B cell (primary cell): ENCODE measurements at regions not wholly inside any gene's neighbourhood (a gene's known extent, or its start where the extent isn't known, plus 50 kb on each side); places are given as distances from the start of the nearest gene placed in this dataset.

Source experiments
- ATAC-seq: fragments of 200-7000 bp; cut with Tn5 transposase; one replicate; pipeline ENCODE4 v1.10.0; 2021; ENCODE audit warnings: low read depth, mild to moderate bottlenecking, moderate number of reproducible peaks, moderate library complexity
- CTCF ChIA-PET: fragments of 350-600 bp; sonication (Branson Sonifier 250); formaldehyde crosslinking; loops from one replicate; lab custom pipeline; 2021; ENCODE audit warnings: antibody characterized with exemption, inconsistent platforms; lab: Charles Lee
- POLR2A ChIA-PET: fragments of 350-600 bp; sonication (Branson Sonifier 250); formaldehyde crosslinking; loops from one replicate; lab custom pipeline; 2021; ENCODE audit warnings: antibody characterized with exemption; lab: Charles Lee
- DNase-seq: peaks from one replicate; pipeline ENCODE4 v3.0.0; 2013
- H2AFZ ChIP-seq: 2 replicates; pipeline ENCODE4 v1.6.1; 2012; ENCODE audit warnings: mild to moderate bottlenecking, low read depth, low read length; ENCODE audit not compliant: insufficient read depth, poor library complexity, severe bottlenecking
- H3K27ac ChIP-seq, 2 donors: 1 replicate in 1 of 2; 2 replicates in 1 of 2; pipeline ENCODE4 v1.5.1; 2012 to 2013; ENCODE audit warnings: low read length in 2 of 2, mild to moderate bottlenecking in 2 of 2, moderate library complexity in 1 of 2
- H3K27me3 ChIP-seq, 4 experiments: fragments of 200-600 bp in 1 of 4; sonication (generic) in 1 of 4; replicated peaks in 1 of 4; 1 replicate in 2 of 4; 2 replicates in 2 of 4; pipeline versions ENCODE4 v1.6.1 to v1.7.0; 2013 to 2016; ENCODE audit warnings: low read length in 3 of 4, mild to moderate bottlenecking in 2 of 4, mixed read lengths in 1 of 4, moderate library complexity in 1 of 4; ENCODE audit not compliant: insufficient read depth in 4 of 4, control insufficient read depth in 3 of 4; ENCODE audit errors: control extremely low read depth in 1 of 4
- H3K36me3 ChIP-seq, 2 experiments: replicated peaks in 1 of 2; 1 replicate in 1 of 2; 2 replicates in 1 of 2; pipeline versions ENCODE4 v1.6.1 to v1.7.1; 2013; ENCODE audit warnings: low read length in 1 of 2; ENCODE audit not compliant: insufficient read depth in 2 of 2, control insufficient read depth in 1 of 2; ENCODE audit errors: control extremely low read depth in 1 of 2, extremely low read depth in 1 of 2
- H3K4me1 ChIP-seq, 2 donors: fragments of 200-600 bp in 1 of 2; sonication (generic) in 1 of 2; 1 replicate in 1 of 2; 2 replicates in 1 of 2; pipeline versions ENCODE4 v1.5.1 to v1.6.1; 2013 to 2017; ENCODE audit warnings: low read length in 2 of 2; ENCODE audit not compliant: control insufficient read depth in 2 of 2, insufficient read depth in 2 of 2
- H3K4me2 ChIP-seq: replicated peaks from 2 replicates; pipeline ENCODE3; 2012; ENCODE audit warnings: mild to moderate bottlenecking, low read depth, low read length; ENCODE audit not compliant: poor library complexity, severe bottlenecking
- H3K4me3 ChIP-seq, 5 experiments: fragments of 200-600 bp in 1 of 5; sonication (generic) in 1 of 5; 1 replicate in 3 of 5; 2 replicates in 2 of 5; pipeline versions ENCODE4 v1.5.1 to v1.7.0; 2011 to 2016; ENCODE audit warnings: low read length in 4 of 5, mild to moderate bottlenecking in 4 of 5, low read depth in 2 of 5, control low read depth in 1 of 5, moderate library complexity in 1 of 5; ENCODE audit not compliant: insufficient read depth in 1 of 5; ENCODE audit errors: control extremely low read depth in 1 of 5, extremely low read depth in 1 of 5
- H3K79me2 ChIP-seq: fragments of 200-600 bp; sonication (generic); one replicate; pipeline ENCODE4 v1.6.0; 2016; ENCODE audit warnings: low read length; ENCODE audit not compliant: control insufficient read depth, insufficient read depth
- H3K9ac ChIP-seq: fragments of 200-600 bp; sonication (generic); 2 replicates; pipeline ENCODE4 v1.6.1; 2017; ENCODE audit warnings: mild to moderate bottlenecking, low read length, moderate library complexity
- H3K9me3 ChIP-seq, 3 donors: one replicate each; pipeline versions ENCODE4 v1.6.1 to v1.7.1; 2013; ENCODE audit warnings: low read length in 2 of 3; ENCODE audit not compliant: control insufficient read depth in 2 of 3, insufficient read depth in 1 of 3; ENCODE audit errors: control extremely low read depth in 1 of 3
- H4K20me1 ChIP-seq: 2 replicates; pipeline ENCODE4 v1.6.0; 2012; ENCODE audit warnings: mild to moderate bottlenecking, low read length; ENCODE audit not compliant: insufficient read depth, control insufficient read depth, poor library complexity, severe bottlenecking
- H3K27ac Mint-ChIP-seq: one replicate; pipeline ENCODE4 v1.8.0; 2021; ENCODE audit warnings: mixed read lengths
- H3K27me3 Mint-ChIP-seq: one replicate; pipeline ENCODE4 v1.8.0; 2021; ENCODE audit warnings: mixed read lengths
- H3K4me1 Mint-ChIP-seq: one replicate; pipeline ENCODE4 v1.8.0; 2021; ENCODE audit warnings: mixed read lengths
- H3K4me3 Mint-ChIP-seq: one replicate; pipeline ENCODE4 v1.8.0; 2021; ENCODE audit warnings: mixed read lengths
- H3K9me3 Mint-ChIP-seq: one replicate; pipeline ENCODE4 v1.8.0; 2022; ENCODE audit warnings: mixed read lengths; ENCODE audit not compliant: insufficient read depth
- CTCF ChIP-seq: fragments of 200-600 bp; IDR thresholded peaks from one replicate; pipeline ENCODE4 v1.8.0; 2022; ENCODE audit warnings: antibody characterized with exemption, mild to moderate bottlenecking
- EZH2 ChIP-seq: IDR thresholded peaks from 2 replicates; pipeline ENCODE4 v1.6.1; 2012; ENCODE audit warnings: borderline replicate concordance, low read depth, mild to moderate bottlenecking, moderate library complexity, low read length; ENCODE audit not compliant: insufficient read depth, poor library complexity, severe bottlenecking
- WGBS: methylation state at CpG from one replicate; pipeline ENCODE4 v1.1.5; 2013; ENCODE audit warnings: missing lambda C conversion rate; ENCODE audit not compliant: insufficient coverage; 5-methylcytosine and 5-hydroxymethylcytosine counted together
- intact Hi-C: fragments of 100-400 bp; cut with micrococcal nuclease; formaldehyde crosslinking; loops from one replicate; pipeline ENCODE4 v1.10.0; 2022

- Histone ChIP-seq H4K20me1 (no peaks in the 10 kb centered on the region), H3K4me1 (no peaks in the 10 kb centered on the region), H3K27me3 (no peaks in the 10 kb centered on the region), H3K9me3 (peaks cover 0 to 3% (median 0%) of the 10 kb centered on the region in 3 donors), H3K4me3 (no peak overlapping the region), H3K4me2 (no peak overlapping the region), H3K79me2 (no peaks in the 10 kb centered on the region), H3K36me3 (no peaks in the 10 kb centered on the region), H3K27ac (no peak overlapping the region), H2AFZ (no peak overlapping the region), H3K9ac (no peak overlapping the region)
- DNase-seq (no peak), ATAC-seq (no peak)
- Mint-ChIP-seq H3K27me3 (peaks cover 16% of the 10 kb centered on the region), H3K9me3 (no peaks in the 10 kb centered on the region), H3K27ac (no peak overlapping the region), H3K4me3 (no peak overlapping the region), H3K4me1 (peaks cover under 1% of the 10 kb centered on the region)
- 91% methylated on average over 6 of the region's 6 CpGs for WGBS
- TF ChIP-seq EZH2, result no peak
- TF ChIP-seq CTCF, result no peak
- intact Hi-C loops, result no loop called here
- CTCF ChIA-PET, result no interaction called here
- POLR2A ChIA-PET, result no interaction called here
Observed at GRCh38 chr1:228996281-228996680, 261.0 kb downstream of the RHOU start.

- H3K4me1 ChIP-seq, result no peaks in the 10 kb centered on the region
- no peak overlapping the region for H3K4me3 Mint-ChIP-seq
- no peaks in the 10 kb centered on the region for H4K20me1 ChIP-seq
- no peak overlapping the region for H3K4me3 ChIP-seq
- no peak overlapping the region for H3K4me2 ChIP-seq
- no peaks in the 10 kb centered on the region for H3K36me3 ChIP-seq
- no peak overlapping the region for H3K27ac ChIP-seq
- no peaks in the 10 kb centered on the region for H3K27me3 ChIP-seq
- H2AFZ ChIP-seq, result no peak overlapping the region
- POLR2A ChIA-PET, result no interaction called here
- no peak overlapping the region for H3K9ac ChIP-seq
- no peak for ATAC-seq
- no peaks in the 10 kb centered on the region for H3K79me2 ChIP-seq
- CTCF ChIA-PET, result no interaction called here
- WGBS, result 100% methylated on average over 3 of the region's 4 CpGs
- H3K9me3 Mint-ChIP-seq, result no peaks in the 10 kb centered on the region
- no peaks in the 10 kb centered on the region for H3K4me1 Mint-ChIP-seq
- intact Hi-C loops, result no loop called here
- H3K27ac Mint-ChIP-seq, result no peak overlapping the region
- peaks cover 16% of the 10 kb centered on the region for H3K27me3 Mint-ChIP-seq
- peaks cover 0 to 3% (median 0%) of the 10 kb centered on the region in 3 donors for H3K9me3 ChIP-seq
- no peak for DNase-seq
- TF ChIP-seq EZH2 (no peak), CTCF (no peak)
Observed at GRCh38 chr1:228997721-228998144, 262.5 kb downstream of the RHOU start.
